Activated naive CD4-positive, alpha-beta T cell treated with anti-CD3 and anti-CD28 coated beads, Interleukin-2, amount 10 ng/mL, durations not matched to agents 7 days and 5 days (primary cell): ENCODE measurements at regions not wholly inside any gene's neighbourhood (a gene's known extent, or its start where the extent isn't known, plus 50 kb on each side); places are given as distances from the start of the nearest gene placed in this dataset.

ENCODE experiments used
- CTCF ChIA-PET: fragments of 350-600 bp; sonication (Branson Sonifier 250); formaldehyde crosslinking; loops from one replicate; lab custom pipeline; 2021; ENCODE audit warnings: antibody characterized with exemption; lab: Charles Lee
- DNase-seq: peaks from one replicate; pipeline ENCODE4 v3.0.0-alpha.2; 2020
- H3K27ac Mint-ChIP-seq: one replicate; pipeline ENCODE4 v1.8.0; 2021; ENCODE audit warnings: mild to moderate bottlenecking, moderate library complexity, mixed read lengths
- H3K27me3 Mint-ChIP-seq: one replicate; pipeline ENCODE4 v1.8.0; 2021; ENCODE audit warnings: mild to moderate bottlenecking, mixed read lengths
- H3K36me3 Mint-ChIP-seq: one replicate; pipeline ENCODE4 v1.8.0; 2021; ENCODE audit warnings: mixed read lengths
- H3K4me1 Mint-ChIP-seq: one replicate; pipeline ENCODE4 v1.8.0; 2021; ENCODE audit warnings: mixed read lengths
- H3K4me3 Mint-ChIP-seq: one replicate; pipeline ENCODE4 v1.8.0; 2021; ENCODE audit warnings: mild to moderate bottlenecking, moderate library complexity, mixed read lengths
- H3K9me3 Mint-ChIP-seq: one replicate; pipeline ENCODE4 v1.8.0; 2021; ENCODE audit warnings: mixed read lengths

- CTCF ChIA-PET = no interaction called here
- no peaks in the 10 kb centered on the region for H3K27me3 Mint-ChIP-seq
Observed at GRCh38 chr18:11398625-11399024, 210.8 kb upstream of the SLC35G4 start.

GRCh38 chr18:11392980-11393885 is 216.2 kb upstream of the SLC35G4 start:
- CTCF ChIA-PET = no interaction called here
- Mint-ChIP-seq H3K27me3 (no peaks in the 10 kb centered on the region), H3K4me3 (no peak overlapping the region), H3K9me3 (no peaks in the 10 kb centered on the region), H3K27ac (no peak overlapping the region), H3K36me3 (no peaks in the 10 kb centered on the region), H3K4me1 (no peaks in the 10 kb centered on the region)
- no peak for DNase-seq

More at GRCh38 chr18:11398625-11399024, 210.8 kb upstream of the SLC35G4 start:
- H3K4me3 Mint-ChIP-seq = no peak overlapping the region
- no peak for DNase-seq
- H3K9me3 Mint-ChIP-seq = no peaks in the 10 kb centered on the region
- no peaks in the 10 kb centered on the region for H3K4me1 Mint-ChIP-seq
- no peak overlapping the region for H3K27ac Mint-ChIP-seq
- no peaks in the 10 kb centered on the region for H3K36me3 Mint-ChIP-seq

GRCh38 chr18:11392292-11392691 is 217.1 kb upstream of the SLC35G4 start:
- DNase-seq = no peak
- Mint-ChIP-seq H3K4me1 (no peaks in the 10 kb centered on the region), H3K27me3 (no peaks in the 10 kb centered on the region), H3K27ac (no peak overlapping the region), H3K9me3 (no peaks in the 10 kb centered on the region), H3K36me3 (no peaks in the 10 kb centered on the region), H3K4me3 (no peak overlapping the region)
- CTCF ChIA-PET = no interaction called here

- no peaks in the 10 kb centered on the region for H3K36me3 Mint-ChIP-seq
- H3K27ac Mint-ChIP-seq = no peak overlapping the region
- H3K4me3 Mint-ChIP-seq = no peak overlapping the region
- no peaks in the 10 kb centered on the region for H3K9me3 Mint-ChIP-seq
- CTCF ChIA-PET = no interaction called here
- no peaks in the 10 kb centered on the region for H3K27me3 Mint-ChIP-seq
- H3K4me1 Mint-ChIP-seq = no peaks in the 10 kb centered on the region
- no peak for DNase-seq
Observed at GRCh38 chr18:11391661-11392060, 217.7 kb upstream of the SLC35G4 start.

GRCh38 chr18:11388755-11389680 is 220.4 kb upstream of the SLC35G4 start:
- H3K27me3 Mint-ChIP-seq = no peaks in the 10 kb centered on the region
- CTCF ChIA-PET = no interaction called here
- H3K9me3 Mint-ChIP-seq = no peaks in the 10 kb centered on the region
- no peak overlapping the region for H3K4me3 Mint-ChIP-seq
- no peaks in the 10 kb centered on the region for H3K36me3 Mint-ChIP-seq
- H3K4me1 Mint-ChIP-seq = no peaks in the 10 kb centered on the region
- no peak for DNase-seq
- peak overlapping the region; percentile 64 for H3K27ac Mint-ChIP-seq

GRCh38 chr18:11387880-11388279 is 221.5 kb upstream of the SLC35G4 start:
- Mint-ChIP-seq H3K36me3 (no peaks in the 10 kb centered on the region), H3K9me3 (no peaks in the 10 kb centered on the region), H3K4me1 (no peaks in the 10 kb centered on the region), H3K4me3 (no peak overlapping the region), H3K27me3 (no peaks in the 10 kb centered on the region), H3K27ac (no peak overlapping the region)
- CTCF ChIA-PET = no interaction called here
- DNase-seq = no peak

- Mint-ChIP-seq H3K36me3 (no peaks in the 10 kb centered on the region), H3K4me3 (no peak overlapping the region), H3K9me3 (no peaks in the 10 kb centered on the region), H3K4me1 (no peaks in the 10 kb centered on the region), H3K27ac (no peak overlapping the region), H3K27me3 (no peaks in the 10 kb centered on the region)
- no peak for DNase-seq
- CTCF ChIA-PET = no interaction called here
Observed at GRCh38 chr18:11383381-11383780, 226.0 kb upstream of the SLC35G4 start.

GRCh38 chr18:11380968-11381367 is 228.4 kb upstream of the SLC35G4 start:
- DNase-seq = no peak
- no peaks in the 10 kb centered on the region for H3K4me1 Mint-ChIP-seq
- peaks cover 2% of the 10 kb centered on the region for H3K9me3 Mint-ChIP-seq
- H3K4me3 Mint-ChIP-seq = no peak overlapping the region
- no peaks in the 10 kb centered on the region for H3K36me3 Mint-ChIP-seq
- no peaks in the 10 kb centered on the region for H3K27me3 Mint-ChIP-seq
- H3K27ac Mint-ChIP-seq = no peak overlapping the region
- CTCF ChIA-PET = no interaction called here

GRCh38 chr18:11379660-11380059 is 229.7 kb upstream of the SLC35G4 start:
- Mint-ChIP-seq H3K4me1 (no peaks in the 10 kb centered on the region), H3K4me3 (no peak overlapping the region), H3K36me3 (no peaks in the 10 kb centered on the region), H3K9me3 (peaks cover 2% of the 10 kb centered on the region), H3K27ac (no peak overlapping the region), H3K27me3 (no peaks in the 10 kb centered on the region)
- CTCF ChIA-PET = interaction anchor here (1.1 kb wide), 1 partner anchor 173 kb away, joined by 3 read pairs; no protein-coding TSS in a partner anchor
- DNase-seq = no peak

- H3K9me3 Mint-ChIP-seq = peaks cover 2% of the 10 kb centered on the region
- CTCF ChIA-PET = no interaction called here
- no peaks in the 10 kb centered on the region for H3K27me3 Mint-ChIP-seq
- no peak for DNase-seq
- H3K27ac Mint-ChIP-seq = no peak overlapping the region
- no peaks in the 10 kb centered on the region for H3K4me1 Mint-ChIP-seq
- no peak overlapping the region for H3K4me3 Mint-ChIP-seq
- H3K36me3 Mint-ChIP-seq = no peaks in the 10 kb centered on the region
Observed at GRCh38 chr18:11377766-11378540, 228.6 kb upstream of the PIEZO2 start.

GRCh38 chr18:11372163-11372562 is 222.8 kb upstream of the PIEZO2 start:
- Mint-ChIP-seq H3K27me3 (no peaks in the 10 kb centered on the region), H3K36me3 (no peaks in the 10 kb centered on the region), H3K27ac (no peak overlapping the region), H3K9me3 (no peaks in the 10 kb centered on the region), H3K4me3 (no peak overlapping the region), H3K4me1 (no peaks in the 10 kb centered on the region)
- DNase-seq = no peak
- CTCF ChIA-PET = no interaction called here

- DNase-seq = no peak
- H3K4me1 Mint-ChIP-seq = no peaks in the 10 kb centered on the region
- no peaks in the 10 kb centered on the region for H3K27me3 Mint-ChIP-seq
- H3K9me3 Mint-ChIP-seq = no peaks in the 10 kb centered on the region
- H3K36me3 Mint-ChIP-seq = no peaks in the 10 kb centered on the region
- H3K4me3 Mint-ChIP-seq = no peak overlapping the region
- H3K27ac Mint-ChIP-seq = no peak overlapping the region
- CTCF ChIA-PET = no interaction called here
Observed at GRCh38 chr18:11369556-11369955, 220.2 kb upstream of the PIEZO2 start.

- Mint-ChIP-seq H3K27ac (no peak overlapping the region), H3K4me1 (no peaks in the 10 kb centered on the region), H3K36me3 (no peaks in the 10 kb centered on the region), H3K27me3 (no peaks in the 10 kb centered on the region), H3K9me3 (no peaks in the 10 kb centered on the region), H3K4me3 (no peak overlapping the region)
- no peak for DNase-seq
- CTCF ChIA-PET = no interaction called here
Observed at GRCh38 chr18:11368020-11368419, 218.7 kb upstream of the PIEZO2 start.

- H3K4me3 Mint-ChIP-seq = no peak overlapping the region
- no peaks in the 10 kb centered on the region for H3K36me3 Mint-ChIP-seq
- H3K4me1 Mint-ChIP-seq = no peaks in the 10 kb centered on the region
- no peaks in the 10 kb centered on the region for H3K9me3 Mint-ChIP-seq
- CTCF ChIA-PET = no interaction called here
- no peak for DNase-seq
- H3K27me3 Mint-ChIP-seq = no peaks in the 10 kb centered on the region
- no peak overlapping the region for H3K27ac Mint-ChIP-seq
Observed at GRCh38 chr18:11367351-11367750, 218.0 kb upstream of the PIEZO2 start.
